Activated gamma-delta T cell treated with anti-CD3 and anti-CD28 coated beads, Interleukin-2, amount 50 U/mL, for 16 hours (primary cell): ENCODE measurements at regions not wholly inside any gene's neighbourhood (a gene's known extent, or its start where the extent isn't known, plus 50 kb on each side); places are given as distances from the start of the nearest gene placed in this dataset.

Source experiments
- DNase-seq: peaks from one replicate; pipeline ENCODE4 v3.0.0-alpha.2; 2020; ENCODE audit warnings: low read depth

- DNase-seq, result no peak
These were observed 97.8 kb downstream of the ZNF674 start for GRCh38 chrX:46447384-46447783.

- peak; percentile 70 for DNase-seq
These were observed 98.4 kb downstream of the ZNF674 start for GRCh38 chrX:46446727-46447378.

GRCh38 chrX:46444011-46444410 is 101.2 kb downstream of the ZNF674 start:
- DNase-seq, result no peak

- no peak for DNase-seq
These were observed 108.5 kb downstream of the ZNF674 start for GRCh38 chrX:46436744-46437143.

- DNase-seq, result no peak
These were observed 111.3 kb downstream of the ZNF674 start for GRCh38 chrX:46433892-46434291.

GRCh38 chrX:46408553-46409407 is 136.4 kb downstream of the ZNF674 start:
- peak; percentile 43 for DNase-seq

- DNase-seq, result no peak
These were observed 137.5 kb downstream of the ZNF674 start for GRCh38 chrX:46407753-46408130.

GRCh38 chrX:46407036-46407752 is 138.0 kb downstream of the ZNF674 start:
- DNase-seq, result no peak

GRCh38 chrX:46404774-46405173 is 140.4 kb downstream of the ZNF674 start:
- no peak for DNase-seq

GRCh38 chrX:46400530-46401443 is 144.4 kb downstream of the ZNF674 start:
- no peak for DNase-seq

- no peak for DNase-seq
These were observed 146.3 kb downstream of the ZNF674 start for GRCh38 chrX:46398874-46399273.

GRCh38 chrX:46398126-46398525 is 147.1 kb downstream of the ZNF674 start:
- DNase-seq, result no peak

- DNase-seq, result no peak
These were observed 158.7 kb downstream of the ZNF674 start for GRCh38 chrX:46386511-46386910.

GRCh38 chrX:46383006-46383405 is 162.2 kb downstream of the ZNF674 start:
- DNase-seq, result no peak

GRCh38 chrX:46382595-46382994 is 162.6 kb downstream of the ZNF674 start:
- no peak for DNase-seq

- no peak for DNase-seq
These were observed 163.6 kb downstream of the ZNF674 start for GRCh38 chrX:46381630-46382029.

- no peak for DNase-seq
These were observed 165.0 kb downstream of the ZNF674 start for GRCh38 chrX:46380148-46380752.

GRCh38 chrX:46376246-46376885 is 168.9 kb downstream of the ZNF674 start:
- DNase-seq, result peak; percentile 3

- DNase-seq, result no peak
These were observed 169.4 kb downstream of the ZNF674 start for GRCh38 chrX:46375831-46376230.

GRCh38 chrX:46374371-46374770 is 170.8 kb downstream of the ZNF674 start:
- DNase-seq, result no peak

- DNase-seq, result no peak
These were observed 177.7 kb downstream of the ZNF674 start for GRCh38 chrX:46367491-46367890.
